Activated B cell treated with CpG ODN at 0.5 μM for 24 hours (primary cell): ENCODE measurements at regions not wholly inside any gene's neighbourhood (a gene's known extent, or its start where the extent isn't known, plus 50 kb on each side); places are given as distances from the start of the nearest gene placed in this dataset.

Source experiments
- ATAC-seq: fragments of 200-7000 bp; cut with Tn5 transposase; one replicate; pipeline ENCODE4 v1.10.0; 2021; ENCODE audit warnings: low read depth, mild to moderate bottlenecking, moderate library complexity
- CTCF ChIA-PET: fragments of 350-600 bp; sonication (Branson Sonifier 250); formaldehyde crosslinking; loops from one replicate; lab custom pipeline; 2021; ENCODE audit warnings: antibody characterized with exemption; lab: Charles Lee
- POLR2A ChIA-PET: fragments of 350-600 bp; sonication (Branson Sonifier 250); formaldehyde crosslinking; loops from one replicate; lab custom pipeline; 2021; ENCODE audit warnings: antibody characterized with exemption; lab: Charles Lee
- DNase-seq: peaks from one replicate; pipeline ENCODE4 v3.0.0; 2022
- H3K27ac Mint-ChIP-seq: one replicate; pipeline ENCODE4 v1.8.0; 2020; ENCODE audit warnings: mixed read lengths
- H3K27me3 Mint-ChIP-seq: one replicate; pipeline ENCODE4 v1.8.0; 2021; ENCODE audit warnings: mixed read lengths
- H3K36me3 Mint-ChIP-seq: one replicate; pipeline ENCODE4 v1.8.0; 2021; ENCODE audit warnings: low read depth, mixed read lengths
- H3K4me1 Mint-ChIP-seq: one replicate; pipeline ENCODE4 v1.8.0; 2021; ENCODE audit warnings: mixed read lengths
- H3K4me3 Mint-ChIP-seq: one replicate; pipeline ENCODE4 v1.8.0; 2020; ENCODE audit warnings: mild to moderate bottlenecking, mixed read lengths
- H3K9me3 Mint-ChIP-seq: one replicate; pipeline ENCODE4 v1.8.0; 2020; ENCODE audit warnings: mixed read lengths
- CTCF ChIP-seq: fragments of 200-600 bp; IDR thresholded peaks from one replicate; pipeline ENCODE4 v1.8.0; 2022; ENCODE audit warnings: antibody characterized with exemption, mild to moderate bottlenecking
- intact Hi-C: fragments of 100-400 bp; cut with micrococcal nuclease; formaldehyde crosslinking; loops from one replicate; pipeline ENCODE4 v1.15.1; 2024

GRCh38 chr9:73640971-73641370 lies 489.3 kb downstream of the ANXA1 start:
- POLR2A ChIA-PET: no interaction called here
- Mint-ChIP-seq H3K4me1 (no peaks in the 10 kb centered on the region), H3K27ac (no peak overlapping the region), H3K36me3 (no peaks in the 10 kb centered on the region), H3K27me3 (no peaks in the 10 kb centered on the region), H3K9me3 (peaks cover 11% of the 10 kb centered on the region), H3K4me3 (no peak overlapping the region)
- TF ChIP-seq CTCF: no peak
- CTCF ChIA-PET: no interaction called here
- intact Hi-C loops: no loop called here
- DNase-seq (no peak), ATAC-seq (no peak)

- no peak overlapping the region for H3K27ac Mint-ChIP-seq
- DNase-seq (no peak), ATAC-seq (no peak)
- no peaks in the 10 kb centered on the region for H3K4me1 Mint-ChIP-seq
- intact Hi-C loops: no loop called here
- ChIA-PET CTCF (no interaction called here), POLR2A (no interaction called here)
- no peaks in the 10 kb centered on the region for H3K27me3 Mint-ChIP-seq
- peaks cover 5% of the 10 kb centered on the region for H3K9me3 Mint-ChIP-seq
- no peak for TF ChIP-seq CTCF
- H3K4me3 Mint-ChIP-seq: no peak overlapping the region
- H3K36me3 Mint-ChIP-seq: no peaks in the 10 kb centered on the region
These were observed 491.8 kb downstream of the ANXA1 start for GRCh38 chr9:73643379-73644013.

- Mint-ChIP-seq H3K9me3 (peaks cover 4% of the 10 kb centered on the region), H3K27ac (no peak overlapping the region), H3K36me3 (no peaks in the 10 kb centered on the region), H3K27me3 (no peaks in the 10 kb centered on the region), H3K4me1 (no peaks in the 10 kb centered on the region), H3K4me3 (no peak overlapping the region)
- no peak for TF ChIP-seq CTCF
- POLR2A ChIA-PET: no interaction called here
- intact Hi-C loops: no loop called here
- no peak for ATAC-seq
- DNase-seq: no peak
- CTCF ChIA-PET: no interaction called here
These were observed 495.9 kb downstream of the ANXA1 start for GRCh38 chr9:73647560-73647959.

- H3K36me3 Mint-ChIP-seq: no peaks in the 10 kb centered on the region
- H3K27ac Mint-ChIP-seq: no peak overlapping the region
- no peak overlapping the region for H3K4me3 Mint-ChIP-seq
- DNase-seq: no peak
- ChIA-PET POLR2A (no interaction called here), CTCF (no interaction called here)
- peaks cover 4% of the 10 kb centered on the region for H3K9me3 Mint-ChIP-seq
- no peaks in the 10 kb centered on the region for H3K4me1 Mint-ChIP-seq
- no peaks in the 10 kb centered on the region for H3K27me3 Mint-ChIP-seq
- intact Hi-C loops: no loop called here
- no peak for ATAC-seq
- TF ChIP-seq CTCF: no peak
These were observed 497.9 kb downstream of the ANXA1 start for GRCh38 chr9:73649552-73649951.

- no peak for TF ChIP-seq CTCF
- Mint-ChIP-seq H3K4me1 (no peaks in the 10 kb centered on the region), H3K4me3 (no peak overlapping the region), H3K36me3 (no peaks in the 10 kb centered on the region), H3K27ac (no peak overlapping the region), H3K9me3 (peaks cover under 1% of the 10 kb centered on the region), H3K27me3 (no peaks in the 10 kb centered on the region)
- ChIA-PET POLR2A (no interaction called here), CTCF (no interaction called here)
- no peak for DNase-seq
- ATAC-seq: no peak
- intact Hi-C loops: no loop called here
These were observed 503.7 kb downstream of the ANXA1 start for GRCh38 chr9:73655363-73655762.
